ENCODE measurements at regions not wholly inside any gene's neighbourhood (a gene's known extent, or its start where the extent isn't known, plus 50 kb on each side); places are given as distances from the start of the nearest gene placed in this dataset.

DNA sequence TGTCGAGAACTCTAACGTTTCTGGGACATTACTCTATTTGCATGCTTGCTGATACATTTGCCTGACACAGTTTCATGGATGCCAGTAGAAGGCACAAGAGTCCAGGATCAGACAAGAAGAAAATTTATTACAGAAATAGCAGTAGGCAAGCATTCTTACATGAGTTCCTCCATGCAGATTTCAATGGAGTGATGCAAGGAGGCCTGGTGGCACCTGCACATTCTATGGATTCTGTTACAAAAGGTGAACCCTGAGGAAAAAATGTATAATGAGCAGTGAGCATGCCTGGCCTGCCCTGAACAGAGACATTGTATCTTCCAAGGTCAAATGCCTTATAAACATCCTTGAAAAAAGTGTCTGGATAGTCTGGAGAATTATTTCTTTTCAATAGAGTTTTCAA lies 142.9 kb downstream of the DSEL start:
- Histone ChIP-seq H3K9me3 (ENCODE audit: insufficient read depth in 2 of 2, low read depth in 1 of 2, low read length in 1 of 2) (no peaks in the 10 kb centered on the region), H4K5ac (ENCODE audit: insufficient read length, low read depth, low read length) (no peak overlapping the region), H3K79me2 (ENCODE audit: control insufficient read depth in 1 of 2, insufficient read depth in 2 of 2, low read length in 2 of 2) (no peaks in the 10 kb centered on the region), H3K4me2 (ENCODE audit: insufficient read depth in 1 of 2, low read depth in 2 of 2, low read length in 2 of 2) (no peak overlapping the region), H3K9ac (replicated peaks in 1 of 4; ENCODE audit: extremely low read depth in 1 of 4, low read depth in 3 of 4, low read length in 3 of 4) (no peak overlapping the region), H2AK5ac (ENCODE audit: low read depth, low read length) (no peak overlapping the region), H3K23me2 (ENCODE audit: low read depth, low read length) (no peaks in the 10 kb centered on the region), H2BK20ac (ENCODE audit: low read length) (no peak overlapping the region), H2BK120ac (replicated peaks; ENCODE audit: low read depth, low read length) (no peak overlapping the region), H3K4me3 (ENCODE audit: extremely low read depth in 1 of 4, insufficient read depth in 2 of 4, low read depth in 3 of 4, low read length in 4 of 4) (no peak overlapping the region), H4K20me1 (replicated peaks in 1 of 2; ENCODE audit: control insufficient read depth in 1 of 2, insufficient read depth in 2 of 2, low read length in 2 of 2) (no peaks in the 10 kb centered on the region), H2BK15ac (ENCODE audit: low read length) (no peak overlapping the region), H2BK12ac (ENCODE audit: low read depth, low read length) (no peak overlapping the region), H3K36me3 (ENCODE audit: control insufficient read depth in 2 of 4, insufficient read depth in 4 of 4, low read length in 3 of 4) (no peaks in the 10 kb centered on the region), H4K91ac (replicated peaks; ENCODE audit: insufficient read length, low read length) (no peak overlapping the region), H3K4ac (replicated peaks; ENCODE audit: insufficient read length, low read depth, low read length) (no peak overlapping the region), H3K14ac (ENCODE audit: insufficient read length) (no peak overlapping the region), H3K79me1 (ENCODE audit: low read depth, low read length) (no peaks in the 10 kb centered on the region), H2BK5ac (ENCODE audit: low read depth, low read length) (no peak overlapping the region), H3K4me1 (replicated peaks in 1 of 4; ENCODE audit: control insufficient read depth in 3 of 4, insufficient read depth in 4 of 4, low read length in 3 of 4) (no peaks in the 10 kb centered on the region), H3K23ac (ENCODE audit: insufficient read length) (no peak overlapping the region), H3K27ac (ENCODE audit: low read depth, low read length) (no peak overlapping the region), H3K56ac (replicated peaks; ENCODE audit: insufficient read length, low read depth, low read length) (no peak overlapping the region), H2AFZ (ENCODE audit: low read length) (no peak overlapping the region), H3K27me3 (replicated peaks in 1 of 4; ENCODE audit: control insufficient read depth in 3 of 4, extremely low read depth in 1 of 4, insufficient read depth in 3 of 4, low read length in 3 of 4) (no peaks in the 10 kb centered on the region), H4K8ac (ENCODE audit: extremely low read depth, insufficient read depth, low read length) (no peak overlapping the region), H3K18ac (ENCODE audit: extremely low read depth, low read length) (no peak overlapping the region)
- ChIA-PET POLR2A (ENCODE audit: partially characterized antibody) (no interaction called here), CTCF (ENCODE audit: partially characterized antibody) (no interaction called here)
- no peak for DNase-seq (ENCODE audit: low read depth in 1 of 2, low spot score in 2 of 2)
- FAIRE-seq, result no peak
- 98% methylated on average over 2 of the region's 2 CpGs; no CpG with 5 or more reads in 1 of the 2 experiments for WGBS, 2 experiments (ENCODE audit: extremely low coverage in 1 of 2, insufficient coverage in 1 of 2, insufficient read length in 1 of 2, insufficient replicate concordance in 2 of 2, low coverage in 1 of 2, low lambda C conversion rate in 2 of 2, missing lambda C conversion rate in 1 of 2)
- TF ChIP-seq, protein P1, sequence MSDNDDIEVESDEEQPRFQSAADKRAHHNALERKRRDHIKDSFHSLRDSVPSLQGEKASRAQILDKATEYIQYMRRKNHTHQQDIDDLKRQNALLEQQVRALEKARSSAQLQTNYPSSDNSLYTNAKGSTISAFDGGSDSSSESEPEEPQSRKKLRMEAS (IDR thresholded peaks at IDR 0.05), result no peak
- TF ChIP-seq TEAD4 (IDR thresholded peaks at IDR 0.05; ENCODE audit: low read depth, low read length) (no peak), CEBPB (IDR thresholded peaks at IDR 0.05; ENCODE audit: low read depth, low read length) (no peak), POLR2A (IDR thresholded peaks at IDR 0.05; ENCODE audit: control extremely low read depth in 1 of 2, low read depth in 2 of 2, low read length in 2 of 2) (no peak), ZNF274 (IDR thresholded peaks at IDR 0.05; ENCODE audit: borderline replicate concordance, extremely low read depth, low read length) (no peak), TAF7 (optimal IDR thresholded peaks at IDR 0.05; ENCODE audit: borderline replicate concordance, low read depth, low read length) (no peak), TBP (IDR thresholded peaks at IDR 0.05; ENCODE audit: low read depth, low read length) (no peak), EZH2 (IDR thresholded peaks at IDR 0.05; ENCODE audit: low read depth, low read length, severe bottlenecking) (no peak), RNF2 (IDR thresholded peaks at IDR 0.05; ENCODE audit: borderline replicate concordance, low read depth, low read length, missing control alignments, poor library complexity, severe bottlenecking) (no peak), EP300 (IDR thresholded peaks at IDR 0.05; ENCODE audit: borderline replicate concordance in 1 of 2, low read depth in 2 of 2, low read length in 2 of 2) (no peak), NRF1 (IDR thresholded peaks at IDR 0.05; ENCODE audit: low read depth, low read length) (no peak), CREB1 (IDR thresholded peaks at IDR 0.05) (no peak), EGR1 (IDR thresholded peaks at IDR 0.05; ENCODE audit: borderline replicate concordance, low read depth, low read length) (no peak), RXRA (IDR thresholded peaks at IDR 0.05; ENCODE audit: insufficient read depth, low read depth, low read length) (no peak)
- TF ChIP-seq, protein P2, sequence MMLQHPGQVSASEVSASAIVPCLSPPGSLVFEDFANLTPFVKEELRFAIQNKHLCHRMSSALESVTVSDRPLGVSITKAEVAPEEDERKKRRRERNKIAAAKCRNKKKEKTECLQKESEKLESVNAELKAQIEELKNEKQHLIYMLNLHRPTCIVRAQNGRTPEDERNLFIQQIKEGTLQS (IDR thresholded peaks at IDR 0.05; ENCODE audit: insufficient read depth, low read depth, low read length), result no peak

Data from H1 (cell line).